H9 (cell line): ENCODE measurements at regions not wholly inside any gene's neighbourhood (a gene's known extent, or its start where the extent isn't known, plus 50 kb on each side); places are given as distances from the start of the nearest gene placed in this dataset.

Experiments used
- DNase-seq: peaks from one replicate; pipeline ENCODE4 v3.0.0-alpha.2; 2017
- H2AFZ ChIP-seq: one replicate; pipeline ENCODE4 v1.6.1; 2013; ENCODE audit warnings: mild to moderate bottlenecking, low read length, control low read depth, moderate library complexity
- H2AK5ac ChIP-seq: 2 replicates; pipeline ENCODE4 v1.6.1; 2013; ENCODE audit warnings: low read length, control low read depth, mixed read lengths; ENCODE audit not compliant: insufficient read length
- H2BK120ac ChIP-seq: one replicate; pipeline ENCODE4 v1.6.1; 2013; ENCODE audit warnings: low read depth, mild to moderate bottlenecking, low read length, control low read depth, inconsistent platforms; ENCODE audit not compliant: poor library complexity, severe bottlenecking
- H2BK12ac ChIP-seq: 2 replicates; pipeline ENCODE4 v1.6.1; 2013; ENCODE audit warnings: low read length, control low read depth, mixed read lengths, low read depth; ENCODE audit not compliant: insufficient read length
- H2BK15ac ChIP-seq: 2 replicates; pipeline ENCODE4 v1.6.1; 2013; ENCODE audit warnings: low read depth, low read length, control low read depth
- H2BK20ac ChIP-seq: one replicate; pipeline ENCODE4 v1.6.1; 2013; ENCODE audit warnings: low read depth, mild to moderate bottlenecking, low read length, control low read depth, inconsistent platforms; ENCODE audit not compliant: poor library complexity, severe bottlenecking
- H2BK5ac ChIP-seq: 2 replicates; pipeline ENCODE4 v1.6.1; 2013; ENCODE audit warnings: low read length, control low read depth, mixed read lengths; ENCODE audit not compliant: insufficient read length
- H3K14ac ChIP-seq: 2 replicates; pipeline ENCODE4 v1.6.1; 2013; ENCODE audit warnings: low read length, control low read depth; ENCODE audit not compliant: insufficient read depth
- H3K18ac ChIP-seq: 2 replicates; pipeline ENCODE4 v1.6.1; 2013; ENCODE audit warnings: low read depth, mild to moderate bottlenecking, mixed read lengths, low read length, control low read depth; ENCODE audit not compliant: insufficient read length
- H3K23ac ChIP-seq: 2 replicates; pipeline ENCODE4 v1.6.1; 2013; ENCODE audit warnings: low read length, control low read depth, mixed read lengths, low read depth; ENCODE audit not compliant: insufficient read length
- H3K23me2 ChIP-seq: 2 replicates; pipeline ENCODE4 v1.6.1; 2013; ENCODE audit warnings: low read depth, mild to moderate bottlenecking, mixed read lengths, low read length, control low read depth; ENCODE audit not compliant: insufficient read length, poor library complexity, severe bottlenecking
- H3K27ac ChIP-seq: 2 replicates; pipeline ENCODE4 v1.5.1; 2013; ENCODE audit warnings: low read length, control low read depth, mixed read lengths, low read depth; ENCODE audit not compliant: insufficient read length
- H3K27me3 ChIP-seq: 2 replicates; pipeline ENCODE4 v1.6.1; 2013; ENCODE audit warnings: low read length, control low read depth, inconsistent platforms; ENCODE audit not compliant: insufficient read depth
- H3K4ac ChIP-seq: 2 replicates; pipeline ENCODE4 v1.6.1; 2013; ENCODE audit warnings: low read depth, mild to moderate bottlenecking, control low read depth, inconsistent platforms, low read length, moderate library complexity
- H3K4me1 ChIP-seq: 2 replicates; pipeline ENCODE4 v1.6.1; 2013; ENCODE audit warnings: low read length, control low read depth, inconsistent platforms; ENCODE audit not compliant: insufficient read depth
- H3K4me2 ChIP-seq: 2 replicates; pipeline ENCODE4 v1.6.1; 2013; ENCODE audit warnings: low read length, control low read depth, mixed read lengths; ENCODE audit not compliant: insufficient read length, insufficient read depth
- H3K56ac ChIP-seq: 2 replicates; pipeline ENCODE4 v1.6.1; 2013; ENCODE audit warnings: low read depth, mild to moderate bottlenecking, mixed read lengths, low read length, control low read depth; ENCODE audit not compliant: insufficient read length
- H3K79me1 ChIP-seq: 2 replicates; pipeline ENCODE4 v1.6.1; 2013; ENCODE audit warnings: low read depth, mild to moderate bottlenecking, moderate library complexity, low read length, control low read depth, inconsistent platforms; ENCODE audit not compliant: insufficient read depth, poor library complexity, severe bottlenecking
- H3K79me2 ChIP-seq: 2 replicates; pipeline ENCODE4 v1.6.1; 2013; ENCODE audit warnings: low read length, control low read depth, inconsistent platforms; ENCODE audit not compliant: insufficient read depth
- H3K9ac ChIP-seq: 2 replicates; pipeline ENCODE4 v1.6.1; 2013; ENCODE audit warnings: low read length, control low read depth, mixed read lengths; ENCODE audit not compliant: insufficient read length; ENCODE audit errors: extremely low read depth
- H3K9me3 ChIP-seq: one replicate; pipeline ENCODE4 v1.6.1; 2013; ENCODE audit warnings: low read depth, low read length, inconsistent platforms; ENCODE audit not compliant: control insufficient read depth
- H3T11ph ChIP-seq: one replicate; pipeline ENCODE4 v1.6.1; 2013; ENCODE audit warnings: mild to moderate bottlenecking, low read length, control low read depth, inconsistent platforms
- H4K20me1 ChIP-seq: one replicate; pipeline ENCODE4 v1.6.1; 2013; ENCODE audit not compliant: control insufficient read depth, insufficient read length, insufficient read depth
- H4K5ac ChIP-seq: 2 replicates; pipeline ENCODE4 v1.6.1; 2013; ENCODE audit warnings: low read depth, mild to moderate bottlenecking, mixed read lengths, low read length, control low read depth; ENCODE audit not compliant: insufficient read length
- H4K8ac ChIP-seq: replicated peaks from 2 replicates; pipeline ENCODE4 v1.6.1; 2013; ENCODE audit warnings: low read length, control low read depth, mixed read lengths, low read depth; ENCODE audit not compliant: insufficient read length
- H4K91ac ChIP-seq: 2 replicates; pipeline ENCODE4 v1.6.1; 2013; ENCODE audit warnings: low read depth, mild to moderate bottlenecking, moderate library complexity, mixed read lengths, low read length, control low read depth; ENCODE audit not compliant: insufficient read length
- H3K27ac Mint-ChIP-seq, 3 experiments: 2 replicates in 2 of 3; 3 replicates in 1 of 3; pipeline ENCODE4 v1.8.0; 2020 to 2021; ENCODE audit warnings: mixed read lengths in 3 of 3, mild to moderate bottlenecking in 1 of 3, moderate library complexity in 1 of 3
- H3K27me3 Mint-ChIP-seq: 2 replicates; pipeline ENCODE4 v1.8.0; 2021; ENCODE audit warnings: low read depth, mild to moderate bottlenecking, moderate library complexity, mixed read lengths
- H3K36me3 Mint-ChIP-seq, 3 experiments: 2 replicates in 2 of 3; 3 replicates in 1 of 3; pipeline ENCODE4 v1.8.0; 2020 to 2021; ENCODE audit warnings: low read depth in 3 of 3, mixed read lengths in 3 of 3; ENCODE audit not compliant: insufficient read depth in 1 of 3
- H3K4me1 Mint-ChIP-seq, 2 experiments: 2 replicates each; pipeline ENCODE4 v1.8.0; 2020; ENCODE audit warnings: mixed read lengths in 2 of 2
- H3K4me3 Mint-ChIP-seq, 2 experiments: 2 replicates in 1 of 2; 3 replicates in 1 of 2; pipeline ENCODE4 v1.8.0; 2020 to 2021; ENCODE audit warnings: mild to moderate bottlenecking in 2 of 2, mixed read lengths in 2 of 2, moderate library complexity in 1 of 2
- H3K9me3 Mint-ChIP-seq, 2 experiments: 2 replicates in 1 of 2; 3 replicates in 1 of 2; pipeline ENCODE4 v1.8.0; 2020; ENCODE audit warnings: mild to moderate bottlenecking in 2 of 2, mixed read lengths in 2 of 2, moderate library complexity in 1 of 2
- CTCF ChIP-seq: fragments of 200-600 bp; sonication (generic); conservative IDR thresholded peaks from 3 replicates; pipeline ENCODE4 v1.8.0; 2021; ENCODE audit warnings: antibody characterized with exemption, mild to moderate bottlenecking
- WGBS: extraction: QIAGEN DNeasy Blood & Tissue Kit; methylation state at CpG from one replicate; pipeline ENCODE4 v1.1.7; 2013; ENCODE audit warnings: missing lambda C conversion rate, low lambda C conversion rate, mixed read lengths; ENCODE audit not compliant: insufficient read length; ENCODE audit errors: extremely low coverage; 5-methylcytosine and 5-hydroxymethylcytosine counted together

- Histone ChIP-seq H2BK20ac (no peak overlapping the region), H2AK5ac (no peak overlapping the region), H3K27ac (no peak overlapping the region), H3K18ac (no peak overlapping the region), H4K20me1 (no peaks in the 10 kb centered on the region), H3K79me1 (no peaks in the 10 kb centered on the region), H3K9me3 (no peaks in the 10 kb centered on the region), H2BK120ac (no peak overlapping the region), H2BK12ac (no peak overlapping the region), H4K91ac (no peak overlapping the region), H4K5ac (no peak overlapping the region), H3T11ph (no peak overlapping the region), H3K56ac (no peak overlapping the region), H2BK5ac (no peak overlapping the region), H3K23me2 (no peaks in the 10 kb centered on the region), H3K4ac (no peak overlapping the region), H3K23ac (no peak overlapping the region), H2AFZ (no peak overlapping the region), H3K79me2 (no peaks in the 10 kb centered on the region), H3K9ac (no peak overlapping the region), H4K8ac (no peak overlapping the region), H3K14ac (no peak overlapping the region), H3K4me1 (no peaks in the 10 kb centered on the region), H3K27me3 (no peaks in the 10 kb centered on the region), H2BK15ac (no peak overlapping the region), H3K4me2 (no peak overlapping the region)
- no peaks in the 10 kb centered on the region for H3K9me3 Mint-ChIP-seq
- no peaks in the 10 kb centered on the region for H3K36me3 Mint-ChIP-seq
- no peaks in the 10 kb centered on the region; the same call in 1 of the 2 replicates for H3K27me3 Mint-ChIP-seq
- no peak overlapping the region for H3K4me3 Mint-ChIP-seq
- no peak overlapping the region for H3K27ac Mint-ChIP-seq
- H3K4me1 Mint-ChIP-seq, result peaks cover 0 to 5% of the 10 kb centered on the region in 2 experiments; a peak in 1 of 4 replicates
- TF ChIP-seq CTCF, result no peak
- DNase-seq, result no peak
- no CpG with 5 or more reads among the region's 2 CpGs for WGBS
Observed at GRCh38 chr15:94691169-94691568, 459.8 kb downstream of the MCTP2 start.
